ENCODE measurements at regions not wholly inside any gene's neighbourhood (a gene's known extent, or its start where the extent isn't known, plus 50 kb on each side); places are given as distances from the start of the nearest gene placed in this dataset.

- TF ChIP-seq, protein P1, sequence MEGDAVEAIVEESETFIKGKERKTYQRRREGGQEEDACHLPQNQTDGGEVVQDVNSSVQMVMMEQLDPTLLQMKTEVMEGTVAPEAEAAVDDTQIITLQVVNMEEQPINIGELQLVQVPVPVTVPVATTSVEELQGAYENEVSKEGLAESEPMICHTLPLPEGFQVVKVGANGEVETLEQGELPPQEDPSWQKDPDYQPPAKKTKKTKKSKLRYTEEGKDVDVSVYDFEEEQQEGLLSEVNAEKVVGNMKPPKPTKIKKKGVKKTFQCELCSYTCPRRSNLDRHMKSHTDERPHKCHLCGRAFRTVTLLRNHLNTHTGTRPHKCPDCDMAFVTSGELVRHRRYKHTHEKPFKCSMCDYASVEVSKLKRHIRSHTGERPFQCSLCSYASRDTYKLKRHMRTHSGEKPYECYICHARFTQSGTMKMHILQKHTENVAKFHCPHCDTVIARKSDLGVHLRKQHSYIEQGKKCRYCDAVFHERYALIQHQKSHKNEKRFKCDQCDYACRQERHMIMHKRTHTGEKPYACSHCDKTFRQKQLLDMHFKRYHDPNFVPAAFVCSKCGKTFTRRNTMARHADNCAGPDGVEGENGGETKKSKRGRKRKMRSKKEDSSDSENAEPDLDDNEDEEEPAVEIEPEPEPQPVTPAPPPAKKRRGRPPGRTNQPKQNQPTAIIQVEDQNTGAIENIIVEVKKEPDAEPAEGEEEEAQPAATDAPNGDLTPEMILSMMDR (IDR thresholded peaks at IDR 0.05; ENCODE audit: low read depth, low read length, poor library complexity, severe bottlenecking) = no peak
- no peak for TF ChIP-seq EZH2phosphoT487 (IDR thresholded peaks at IDR 0.05; ENCODE audit: borderline replicate concordance, low read length)
Measured at GRCh38 chr5:136434795-136435194, 69.5 kb upstream of the TRPC7 start.

Data from DOHH2 (cell line).